HL-60 (cell line): ENCODE measurements at regions not wholly inside any gene's neighbourhood (a gene's known extent, or its start where the extent isn't known, plus 50 kb on each side); places are given as distances from the start of the nearest gene placed in this dataset.

Experiments used
- CTCF ChIP-seq: IDR thresholded peaks from one replicate; pipeline ENCODE4 v1.5.1; 2011; ENCODE audit warnings: low read length, control low read depth, inconsistent platforms; ENCODE audit not compliant: insufficient read depth
- POLR2AphosphoS5 ChIP-seq: IDR thresholded peaks from 2 replicates; pipeline ENCODE4 v1.6.1; 2012; ENCODE audit warnings: low read depth
- REST ChIP-seq: IDR thresholded peaks from 2 replicates; pipeline ENCODE4 v1.6.1; 2012; ENCODE audit warnings: low read depth; ENCODE audit not compliant: insufficient replicate concordance

- TF ChIP-seq REST = no peak
- no peak for TF ChIP-seq CTCF
- no peak for TF ChIP-seq POLR2AphosphoS5
These were observed 85.6 kb upstream of the XPO1 start for GRCh38 chr2:61623747-61624146.
